Memory B cell (primary cell): ENCODE measurements at regions not wholly inside any gene's neighbourhood (a gene's known extent, or its start where the extent isn't known, plus 50 kb on each side); places are given as distances from the start of the nearest gene placed in this dataset.

Experiments
- ATAC-seq: fragments of 150-1000 bp; cut with Tn5 transposase; 2 replicates; pipeline ENCODE4 v1.10.0; 2021; ENCODE audit warnings: low read depth, mild to moderate bottlenecking, moderate library complexity
- DNase-seq, 2 donors: peaks; one replicate each; pipeline ENCODE4 v3.0.0; 2022; ENCODE audit warnings: low spot score in 2 of 2
- H3K27ac Mint-ChIP-seq: one replicate; pipeline ENCODE4 v1.8.0; 2022; ENCODE audit warnings: mild to moderate bottlenecking, moderate library complexity, mixed read lengths
- H3K27me3 Mint-ChIP-seq: one replicate; pipeline ENCODE4 v1.8.0; 2022; ENCODE audit warnings: mixed read lengths
- H3K36me3 Mint-ChIP-seq: one replicate; pipeline ENCODE4 v1.8.0; 2022; ENCODE audit warnings: mild to moderate bottlenecking, mixed read lengths
- H3K4me1 Mint-ChIP-seq: one replicate; pipeline ENCODE4 v1.8.0; 2022; ENCODE audit warnings: mixed read lengths
- H3K4me3 Mint-ChIP-seq: one replicate; pipeline ENCODE4 v1.8.0; 2022; ENCODE audit warnings: mild to moderate bottlenecking, moderate library complexity, mixed read lengths
- H3K9me3 Mint-ChIP-seq: one replicate; pipeline ENCODE4 v1.8.0; 2022; ENCODE audit warnings: mixed read lengths

DNA sequence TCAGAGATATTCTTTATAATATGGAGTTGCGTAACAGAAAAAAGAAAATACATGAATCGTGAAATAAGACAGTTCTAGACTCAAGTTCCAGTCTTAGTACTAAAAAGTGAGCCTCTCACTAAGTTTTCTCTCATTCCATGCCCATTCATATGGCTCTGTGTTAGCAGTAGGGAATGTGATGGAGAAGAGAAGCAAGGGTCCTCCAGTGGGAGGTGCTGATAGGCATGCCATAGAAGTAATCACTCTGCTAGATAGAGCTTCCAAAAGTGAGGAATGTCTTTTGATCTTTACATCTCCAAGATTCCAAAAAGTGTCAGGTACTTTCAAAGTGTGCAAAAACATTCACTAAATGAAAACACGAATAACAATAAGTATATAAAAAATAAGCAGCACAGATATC, 678.4 kb downstream of the DCDC2C start:
- Mint-ChIP-seq H3K4me3 (no peak overlapping the region), H3K9me3 (peaks cover 6% of the 10 kb centered on the region), H3K4me1 (no peaks in the 10 kb centered on the region), H3K36me3 (no peaks in the 10 kb centered on the region), H3K27ac (no peak overlapping the region), H3K27me3 (no peaks in the 10 kb centered on the region)
- DNase-seq: no peak
- ATAC-seq: no peak

DNA sequence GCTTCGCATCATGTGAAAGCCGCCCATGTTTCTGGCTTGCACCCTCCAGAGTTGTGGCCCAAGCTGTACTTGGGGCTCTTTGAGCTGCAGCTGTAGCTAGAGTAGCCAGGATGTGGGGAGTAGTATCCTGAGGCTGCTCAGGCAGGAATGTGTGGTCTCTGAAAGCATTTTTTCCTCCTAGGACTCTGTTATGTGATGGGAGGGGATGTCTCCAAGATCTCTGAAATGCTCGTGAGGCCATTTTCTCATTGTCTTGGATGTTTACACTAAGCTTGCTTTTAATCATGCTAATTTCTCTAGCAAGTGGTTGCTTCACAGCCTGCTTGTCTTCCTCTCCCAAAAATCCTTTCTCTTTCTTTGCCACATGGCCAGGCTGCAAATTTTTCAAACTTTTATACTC, 687.6 kb downstream of the DCDC2C start:
- Mint-ChIP-seq H3K36me3 (no peaks in the 10 kb centered on the region), H3K27ac (no peak overlapping the region), H3K4me1 (no peaks in the 10 kb centered on the region), H3K27me3 (no peaks in the 10 kb centered on the region), H3K4me3 (no peak overlapping the region), H3K9me3 (peaks cover 20% of the 10 kb centered on the region)
- ATAC-seq (no peak), DNase-seq (no peak)

DNA sequence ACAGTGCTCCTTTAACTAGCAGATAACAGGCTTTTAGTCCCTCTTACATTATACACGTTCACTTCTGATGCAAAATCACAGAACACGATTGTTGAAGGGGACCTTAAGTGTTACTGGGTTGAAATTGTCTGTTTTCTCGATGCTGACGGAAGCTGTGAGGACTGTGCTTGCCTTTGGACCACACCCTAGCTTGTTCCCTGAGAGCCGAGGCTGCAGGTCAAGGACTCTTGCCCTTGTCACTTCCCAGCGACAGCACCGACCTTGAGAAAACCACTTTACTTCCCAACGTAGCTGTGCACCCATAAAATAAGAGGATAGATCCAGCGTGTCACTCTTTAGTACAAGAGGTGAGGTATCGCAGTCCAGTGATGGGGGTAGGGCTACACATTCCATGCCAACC, 701.0 kb downstream of the DCDC2C start:
- Mint-ChIP-seq H3K4me3 (no peak overlapping the region), H3K27ac (no peak overlapping the region), H3K27me3 (no peaks in the 10 kb centered on the region), H3K36me3 (no peaks in the 10 kb centered on the region), H3K9me3 (peaks cover 2% of the 10 kb centered on the region), H3K4me1 (no peaks in the 10 kb centered on the region)
- no peak for ATAC-seq
- no peak for DNase-seq

DNA sequence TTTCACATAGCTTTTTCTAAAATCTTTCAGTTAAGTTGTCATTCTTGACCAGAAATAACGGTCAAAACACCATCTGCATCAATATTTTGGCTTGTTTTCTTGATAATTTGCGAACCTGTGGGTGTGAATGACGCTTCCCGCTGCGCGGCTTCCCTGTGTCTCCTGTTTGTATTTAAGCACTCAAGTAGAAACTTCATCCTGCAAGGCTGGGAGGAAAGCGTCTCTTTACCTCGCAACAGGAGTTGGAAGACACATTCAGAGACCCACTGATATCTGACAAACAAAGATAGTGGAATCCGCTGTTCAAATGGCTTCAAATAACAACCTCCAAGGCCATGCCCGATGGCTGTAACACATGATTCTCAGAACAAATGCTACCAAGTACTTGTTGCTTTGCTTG, 704.9 kb downstream of the DCDC2C start:
- ATAC-seq: no peak
- H3K27ac Mint-ChIP-seq: no peak overlapping the region
- H3K9me3 Mint-ChIP-seq: peaks cover 5% of the 10 kb centered on the region
- no peak overlapping the region for H3K4me3 Mint-ChIP-seq
- H3K36me3 Mint-ChIP-seq: no peaks in the 10 kb centered on the region
- no peaks in the 10 kb centered on the region for H3K4me1 Mint-ChIP-seq
- DNase-seq: no peak
- H3K27me3 Mint-ChIP-seq: no peaks in the 10 kb centered on the region

DNA sequence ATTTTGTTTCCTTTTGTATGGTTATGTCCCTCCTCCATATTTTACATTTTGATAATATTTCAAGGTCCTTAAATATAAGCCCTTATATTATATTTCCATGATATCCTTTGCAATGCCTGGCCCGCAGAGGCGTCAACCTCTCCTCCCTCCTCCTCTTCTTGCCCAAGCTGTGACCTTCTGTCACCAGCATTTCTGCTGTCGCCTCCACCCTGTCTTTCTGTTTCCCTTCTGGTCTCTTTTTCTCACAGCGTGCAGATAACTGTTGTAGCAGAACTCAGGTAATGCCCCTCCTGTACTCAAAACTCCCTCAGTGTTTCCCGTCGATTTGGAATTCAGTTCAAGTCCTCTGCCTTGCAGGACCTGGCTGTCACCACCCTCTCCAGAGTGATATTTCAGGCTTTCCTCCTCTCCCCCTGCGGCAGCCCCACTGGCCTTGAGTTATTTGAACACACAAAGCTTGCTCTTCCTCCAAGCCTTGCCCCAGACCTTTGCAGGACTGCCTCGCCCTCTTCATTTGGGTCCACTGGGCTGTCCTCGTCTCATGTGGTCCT, 709.3 kb downstream of the DCDC2C start:
- H3K4me1 Mint-ChIP-seq: no peaks in the 10 kb centered on the region
- DNase-seq (no peak), ATAC-seq (no peak)
- H3K9me3 Mint-ChIP-seq: peaks cover 11% of the 10 kb centered on the region
- no peak overlapping the region for H3K4me3 Mint-ChIP-seq
- H3K27me3 Mint-ChIP-seq: no peaks in the 10 kb centered on the region
- H3K36me3 Mint-ChIP-seq: no peaks in the 10 kb centered on the region
- no peak overlapping the region for H3K27ac Mint-ChIP-seq

DNA sequence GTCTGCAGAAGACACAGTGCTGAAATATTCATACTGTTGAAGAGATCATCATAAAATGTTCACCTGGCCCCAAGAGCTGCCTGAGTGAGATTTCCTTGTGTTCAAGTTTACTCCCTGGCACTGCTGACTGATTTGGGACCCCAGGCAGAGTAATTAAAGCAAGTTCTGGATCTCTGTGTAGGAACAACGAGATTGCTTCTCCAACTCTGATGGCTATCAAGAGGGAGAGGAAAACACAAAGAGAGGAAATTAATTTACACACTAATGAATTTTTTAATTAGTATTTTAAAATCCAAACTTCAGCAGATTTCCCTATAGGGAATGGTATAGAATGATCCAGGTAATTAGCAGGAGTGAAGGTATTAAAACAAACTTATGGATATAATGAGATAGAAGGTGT, 711.8 kb downstream of the DCDC2C start:
- no peaks in the 10 kb centered on the region for H3K36me3 Mint-ChIP-seq
- no peak overlapping the region for H3K27ac Mint-ChIP-seq
- no peaks in the 10 kb centered on the region for H3K4me1 Mint-ChIP-seq
- DNase-seq (no peak), ATAC-seq (no peak)
- H3K9me3 Mint-ChIP-seq: peaks cover 11% of the 10 kb centered on the region
- H3K27me3 Mint-ChIP-seq: no peaks in the 10 kb centered on the region
- H3K4me3 Mint-ChIP-seq: no peak overlapping the region

DNA sequence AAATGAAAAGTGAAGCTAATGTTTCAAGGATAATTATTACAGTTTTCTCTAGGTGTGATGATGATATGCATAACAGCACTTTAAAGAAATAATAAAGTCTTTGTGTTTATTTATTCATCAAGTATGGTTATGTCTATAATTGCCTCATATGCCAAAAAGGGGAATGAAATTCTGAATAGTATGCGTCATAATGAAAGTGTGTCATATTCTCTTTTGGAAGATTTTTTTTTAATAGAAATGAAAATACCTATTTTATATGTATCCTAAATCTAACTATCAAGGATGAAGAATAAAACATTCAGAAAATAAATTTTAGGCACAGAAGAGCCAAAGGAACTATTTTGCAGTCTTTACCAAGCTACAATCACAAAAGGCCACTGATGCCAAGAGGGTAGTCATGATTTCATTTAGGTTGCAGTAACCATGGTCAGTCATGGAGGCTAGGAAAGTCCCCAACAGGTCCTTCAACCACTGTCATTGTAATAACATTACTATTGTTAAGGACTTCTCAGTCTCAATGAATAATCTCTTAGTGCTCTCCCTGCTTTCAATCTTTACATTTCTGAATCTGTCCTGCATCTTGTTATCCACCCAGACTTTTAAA, 712.5 kb downstream of the DCDC2C start:
- ATAC-seq: no peak
- no peak overlapping the region for H3K4me3 Mint-ChIP-seq
- no peaks in the 10 kb centered on the region for H3K36me3 Mint-ChIP-seq
- no peaks in the 10 kb centered on the region for H3K4me1 Mint-ChIP-seq
- DNase-seq: no peak
- no peak overlapping the region for H3K27ac Mint-ChIP-seq
- no peaks in the 10 kb centered on the region for H3K27me3 Mint-ChIP-seq
- peaks cover 10% of the 10 kb centered on the region for H3K9me3 Mint-ChIP-seq

DNA sequence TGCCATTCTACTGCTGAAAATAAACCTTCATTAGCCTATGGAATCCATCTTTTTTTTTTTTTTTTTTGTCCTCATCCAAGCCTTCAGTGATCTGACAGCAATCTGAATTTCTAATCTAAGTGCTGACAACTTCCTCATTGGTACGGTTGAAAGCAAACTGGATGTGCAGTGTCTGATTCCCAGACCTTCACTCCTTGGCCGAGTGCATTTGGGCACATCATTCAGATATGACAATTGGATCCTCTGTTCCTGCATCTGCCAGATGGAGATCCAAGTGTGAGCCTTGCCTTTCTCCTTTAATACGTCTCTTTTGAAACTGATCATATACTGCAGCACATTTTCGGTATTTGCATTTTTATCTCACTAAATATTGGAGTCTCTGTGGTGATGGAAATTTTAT, 713.1 kb downstream of the DCDC2C start:
- Mint-ChIP-seq H3K36me3 (no peaks in the 10 kb centered on the region), H3K27ac (no peak overlapping the region), H3K4me3 (no peak overlapping the region), H3K4me1 (no peaks in the 10 kb centered on the region), H3K9me3 (peaks cover 10% of the 10 kb centered on the region), H3K27me3 (no peaks in the 10 kb centered on the region)
- DNase-seq (no peak), ATAC-seq (no peak)

DNA sequence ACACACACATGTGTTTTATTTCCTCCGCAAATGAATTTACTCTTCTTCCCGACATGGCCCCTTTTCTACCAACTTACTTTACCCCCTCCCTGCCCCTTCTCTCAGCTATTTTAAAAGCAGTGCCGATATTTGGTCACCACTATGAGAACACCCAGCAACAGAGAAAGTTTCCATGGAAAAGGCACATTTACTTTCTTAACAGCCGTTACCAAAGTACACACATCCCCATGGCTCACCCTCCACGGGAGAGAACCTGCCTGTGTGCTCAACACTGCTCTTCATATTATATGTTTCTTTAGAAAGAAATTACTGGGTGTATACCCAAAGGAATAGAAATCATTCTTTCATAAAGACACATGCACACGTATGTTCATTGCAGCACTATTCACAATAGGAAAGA, 714.4 kb downstream of the DCDC2C start:
- Mint-ChIP-seq H3K27ac (no peak overlapping the region), H3K4me1 (no peaks in the 10 kb centered on the region), H3K36me3 (no peaks in the 10 kb centered on the region), H3K4me3 (no peak overlapping the region), H3K27me3 (no peaks in the 10 kb centered on the region), H3K9me3 (peaks cover 10% of the 10 kb centered on the region)
- ATAC-seq: no peak
- no peak for DNase-seq

DNA sequence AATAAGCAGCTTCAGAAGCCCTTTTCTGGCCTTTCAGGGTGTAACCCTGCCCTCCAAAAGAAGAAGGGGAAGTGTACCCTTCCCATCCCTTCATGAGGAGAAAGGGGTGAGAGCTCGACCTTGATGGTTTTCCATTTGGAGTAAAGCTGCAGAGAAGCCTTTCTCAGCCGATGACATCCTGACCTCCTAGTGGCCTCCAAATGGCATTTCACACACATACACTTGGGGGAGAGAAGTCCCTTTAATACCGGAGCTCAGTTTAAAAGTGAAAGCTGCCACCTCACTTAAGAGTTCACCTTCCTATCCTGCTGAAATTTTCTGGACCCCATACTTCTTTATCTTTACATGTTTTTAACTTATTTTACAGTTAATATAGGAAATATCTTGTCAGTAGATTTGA, 716.7 kb downstream of the DCDC2C start:
- DNase-seq (no peak), ATAC-seq (no peak)
- Mint-ChIP-seq H3K4me3 (no peak overlapping the region), H3K9me3 (peaks cover 7% of the 10 kb centered on the region), H3K27ac (no peak overlapping the region), H3K27me3 (no peaks in the 10 kb centered on the region), H3K36me3 (no peaks in the 10 kb centered on the region), H3K4me1 (no peaks in the 10 kb centered on the region)

DNA sequence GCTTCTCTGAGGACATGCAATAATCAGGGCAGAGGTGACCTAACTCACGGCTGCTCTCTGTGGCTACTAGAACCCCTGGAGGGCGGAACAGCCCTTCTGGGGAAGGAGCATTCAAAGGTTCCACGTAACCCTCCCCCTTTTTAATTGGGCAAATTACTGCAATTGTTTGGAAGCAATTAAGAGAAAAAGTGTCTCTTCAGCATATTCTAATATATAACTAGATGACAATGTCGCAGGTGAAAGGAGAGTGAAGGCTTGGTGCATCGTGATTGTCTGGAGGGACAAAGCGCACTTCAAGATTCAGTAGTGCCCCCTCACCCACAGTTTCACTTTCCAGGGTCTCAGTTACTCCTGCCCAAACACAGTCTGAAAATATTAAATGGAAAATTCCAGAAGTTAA, 720.8 kb downstream of the DCDC2C start:
- H3K4me3 Mint-ChIP-seq: no peak overlapping the region
- H3K27me3 Mint-ChIP-seq: no peaks in the 10 kb centered on the region
- no peak overlapping the region for H3K27ac Mint-ChIP-seq
- no peaks in the 10 kb centered on the region for H3K4me1 Mint-ChIP-seq
- no peak for ATAC-seq
- H3K9me3 Mint-ChIP-seq: peaks cover 3% of the 10 kb centered on the region
- no peak for DNase-seq
- H3K36me3 Mint-ChIP-seq: no peaks in the 10 kb centered on the region

DNA sequence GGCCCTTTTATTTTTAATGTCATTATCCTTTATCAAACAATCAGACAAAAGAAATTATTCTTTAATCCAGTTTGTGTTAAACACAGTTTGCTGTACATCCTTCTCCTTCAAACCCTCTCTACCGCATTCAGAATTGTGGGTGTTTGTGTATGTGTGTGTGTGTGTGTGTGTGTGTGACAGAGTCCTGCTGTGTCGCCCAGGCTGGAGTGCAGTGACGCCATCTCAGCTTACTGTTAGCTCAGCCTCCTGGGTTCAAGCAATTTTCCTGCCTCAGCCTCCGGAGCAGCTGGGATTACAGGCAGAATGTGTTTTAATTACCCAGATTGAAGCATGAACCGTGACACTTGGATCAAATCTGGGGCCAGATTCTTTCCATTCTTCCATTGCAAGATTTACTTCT, 723.7 kb downstream of the DCDC2C start:
- DNase-seq (no peak), ATAC-seq (no peak)
- Mint-ChIP-seq H3K36me3 (no peaks in the 10 kb centered on the region), H3K9me3 (peaks cover 3% of the 10 kb centered on the region), H3K4me1 (no peaks in the 10 kb centered on the region), H3K27me3 (no peaks in the 10 kb centered on the region), H3K27ac (no peak overlapping the region), H3K4me3 (no peak overlapping the region)

DNA sequence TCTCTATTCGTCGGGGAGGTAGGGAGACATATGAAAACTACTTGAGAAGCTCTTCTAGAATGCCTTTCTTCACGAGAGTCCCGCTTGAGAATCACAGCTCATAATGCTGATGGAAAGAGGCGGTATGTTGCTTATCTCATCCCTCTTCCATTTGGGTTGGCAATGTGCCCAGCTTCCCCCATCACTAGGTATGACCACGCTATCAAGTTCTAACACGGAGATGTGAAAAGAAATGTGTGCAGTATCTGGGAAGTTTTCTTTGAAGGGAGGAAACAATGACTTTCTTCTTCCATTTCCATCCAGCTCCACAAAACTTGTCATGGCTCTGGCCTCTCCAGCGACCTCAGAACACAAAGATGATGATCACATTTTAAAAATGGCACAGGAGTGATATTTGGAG, 742.4 kb downstream of the DCDC2C start:
- Mint-ChIP-seq H3K4me3 (no peak overlapping the region), H3K27ac (no peak overlapping the region), H3K4me1 (no peaks in the 10 kb centered on the region), H3K36me3 (no peaks in the 10 kb centered on the region), H3K9me3 (no peaks in the 10 kb centered on the region), H3K27me3 (no peaks in the 10 kb centered on the region)
- ATAC-seq: no peak
- no peak for DNase-seq

DNA sequence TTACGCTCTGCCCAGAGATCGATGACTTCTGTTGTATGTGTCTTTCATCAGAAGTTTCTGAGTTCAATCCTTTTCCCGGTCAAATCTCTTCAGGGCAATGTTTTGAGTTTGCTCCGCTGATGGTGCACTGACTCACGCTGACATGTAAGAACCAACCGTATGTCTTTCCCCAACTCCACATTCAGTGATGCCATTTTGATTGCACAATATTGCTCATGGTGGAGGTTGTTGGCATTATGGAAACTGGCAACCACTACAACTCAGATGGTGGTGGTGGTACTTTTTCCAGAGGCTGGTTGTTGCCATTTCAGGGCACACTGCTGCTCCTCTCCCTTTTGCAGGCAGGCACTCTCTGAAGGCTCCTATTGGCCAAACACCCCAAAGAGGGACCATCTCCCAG, 751.5 kb downstream of the DCDC2C start:
- ATAC-seq (no peak), DNase-seq (no peak)
- no peaks in the 10 kb centered on the region for H3K4me1 Mint-ChIP-seq
- no peak overlapping the region for H3K4me3 Mint-ChIP-seq
- no peak overlapping the region for H3K27ac Mint-ChIP-seq
- H3K36me3 Mint-ChIP-seq: peaks cover 2% of the 10 kb centered on the region
- H3K27me3 Mint-ChIP-seq: no peaks in the 10 kb centered on the region
- H3K9me3 Mint-ChIP-seq: peaks cover 10% of the 10 kb centered on the region

DNA sequence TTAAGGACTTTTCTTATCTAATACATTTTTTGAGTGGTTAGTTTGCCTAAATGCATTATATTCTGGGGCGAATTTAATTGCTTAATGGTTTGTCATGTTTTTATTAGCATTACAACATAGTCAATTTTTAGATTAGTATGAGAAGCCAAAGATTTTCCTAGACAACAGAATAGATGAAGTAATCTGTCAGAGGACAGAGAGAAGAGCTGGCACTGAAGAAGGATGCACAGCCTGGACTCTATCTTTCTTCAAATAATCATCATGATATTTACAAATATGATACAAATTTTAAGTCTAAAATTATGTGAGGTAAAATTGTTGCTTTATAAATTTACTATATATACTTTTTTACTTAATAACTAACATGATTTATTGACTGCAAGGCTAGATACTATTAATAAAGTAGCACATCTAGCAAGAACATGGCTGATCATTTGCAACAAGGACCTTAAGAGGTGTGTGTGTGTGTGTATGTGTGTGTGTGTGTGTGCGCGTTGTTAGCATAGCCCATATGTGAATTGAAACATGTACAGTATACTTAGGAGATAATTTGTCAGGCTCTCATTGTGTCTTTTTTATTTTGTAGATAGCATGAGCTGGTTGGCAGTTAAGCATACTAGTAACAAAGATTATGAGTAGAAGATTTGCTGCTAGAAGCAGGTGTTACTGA, 752.2 kb downstream of the DCDC2C start:
- Mint-ChIP-seq H3K27me3 (no peaks in the 10 kb centered on the region), H3K4me1 (no peaks in the 10 kb centered on the region)

More for the DNA sequence above, 752.2 kb downstream of the DCDC2C start:
- Mint-ChIP-seq H3K9me3 (peaks cover 10% of the 10 kb centered on the region), H3K27ac (no peak overlapping the region), H3K36me3 (peaks cover 2% of the 10 kb centered on the region), H3K4me3 (no peak overlapping the region)
- ATAC-seq (no peak), DNase-seq (no peak)
